ENCODE measurements at regions not wholly inside any gene's neighbourhood (a gene's known extent, or its start where the extent isn't known, plus 50 kb on each side); places are given as distances from the start of the nearest gene placed in this dataset.

DNA sequence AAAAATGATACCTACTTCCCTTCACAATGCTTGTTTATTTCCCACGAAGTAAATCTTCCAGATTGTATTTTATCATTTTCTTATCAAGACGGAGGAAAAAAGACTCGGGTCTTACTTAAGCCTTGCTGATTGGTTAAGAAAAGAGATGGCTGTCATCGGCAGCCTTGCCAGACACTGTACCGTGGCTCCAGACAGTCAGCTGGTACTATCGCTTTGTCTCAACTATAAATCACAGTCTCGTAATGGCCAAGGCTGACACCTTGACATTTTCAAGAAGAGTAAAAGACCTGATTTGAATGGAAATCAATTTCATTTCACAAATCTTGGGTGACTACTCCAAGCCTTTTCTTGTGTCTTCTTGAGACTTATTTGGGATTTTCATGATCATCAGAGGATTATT lies 868.0 kb downstream of the USP25 start:
- Histone ChIP-seq H3K27me3 (no peaks in the 10 kb centered on the region), H3K9me3 (no peaks in the 10 kb centered on the region), H3K4me1 (no peaks in the 10 kb centered on the region), H3K27ac (no peak overlapping the region), H3K4me3 (no peak overlapping the region), H3K36me3 (no peaks in the 10 kb centered on the region)
- ATAC-seq (no peak), DNase-seq (no peak)
- TF ChIP-seq, protein P1, sequence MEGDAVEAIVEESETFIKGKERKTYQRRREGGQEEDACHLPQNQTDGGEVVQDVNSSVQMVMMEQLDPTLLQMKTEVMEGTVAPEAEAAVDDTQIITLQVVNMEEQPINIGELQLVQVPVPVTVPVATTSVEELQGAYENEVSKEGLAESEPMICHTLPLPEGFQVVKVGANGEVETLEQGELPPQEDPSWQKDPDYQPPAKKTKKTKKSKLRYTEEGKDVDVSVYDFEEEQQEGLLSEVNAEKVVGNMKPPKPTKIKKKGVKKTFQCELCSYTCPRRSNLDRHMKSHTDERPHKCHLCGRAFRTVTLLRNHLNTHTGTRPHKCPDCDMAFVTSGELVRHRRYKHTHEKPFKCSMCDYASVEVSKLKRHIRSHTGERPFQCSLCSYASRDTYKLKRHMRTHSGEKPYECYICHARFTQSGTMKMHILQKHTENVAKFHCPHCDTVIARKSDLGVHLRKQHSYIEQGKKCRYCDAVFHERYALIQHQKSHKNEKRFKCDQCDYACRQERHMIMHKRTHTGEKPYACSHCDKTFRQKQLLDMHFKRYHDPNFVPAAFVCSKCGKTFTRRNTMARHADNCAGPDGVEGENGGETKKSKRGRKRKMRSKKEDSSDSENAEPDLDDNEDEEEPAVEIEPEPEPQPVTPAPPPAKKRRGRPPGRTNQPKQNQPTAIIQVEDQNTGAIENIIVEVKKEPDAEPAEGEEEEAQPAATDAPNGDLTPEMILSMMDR (IDR thresholded peaks at IDR 0.05 in 4 of 5, conservative IDR thresholded peaks at IDR 0.05 in 1 of 5), result no peak
- no peak for TF ChIP-seq POLR2A (IDR thresholded peaks at IDR 0.05)
- intact Hi-C loops (cut with DNase I; ENCODE audit: low total_unique reads) (no loop called here), in situ Hi-C loops (cut with MboI; ENCODE audit: low sequenced_read_pairs in 4 of 4) (loop anchor here in 1 of 4 donors (25.0 kb wide), 2 partner anchors 410 to 510 kb away; no protein-coding TSS in a partner anchor)

DNA sequence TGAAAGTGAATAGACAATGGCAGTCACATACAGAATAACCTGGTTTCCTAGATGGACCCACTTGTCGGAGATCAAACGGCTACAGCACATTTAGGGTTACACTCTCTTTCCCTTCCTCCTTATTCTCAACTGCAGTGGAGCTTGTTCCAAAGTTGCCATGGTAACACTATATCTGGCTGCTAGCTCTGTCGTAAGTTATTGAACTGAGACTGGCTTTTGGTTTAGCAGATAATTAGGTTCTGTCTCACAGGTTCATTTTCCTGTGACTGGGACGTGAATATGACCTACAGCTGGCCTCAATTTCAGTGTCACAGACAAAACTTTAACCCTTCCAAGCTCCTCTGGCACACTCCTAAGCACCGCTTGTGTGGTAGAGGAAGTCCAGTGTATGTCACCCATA lies 875.8 kb downstream of the USP25 start:
- intact Hi-C loops (cut with DNase I; ENCODE audit: low total_unique reads) (no loop called here), in situ Hi-C loops (cut with MboI; ENCODE audit: low sequenced_read_pairs in 4 of 4) (loop anchor here in 1 of 4 donors (25.0 kb wide), 1 partner anchor 93 kb away; no protein-coding TSS in a partner anchor)
- ATAC-seq, result no peak

DNA sequence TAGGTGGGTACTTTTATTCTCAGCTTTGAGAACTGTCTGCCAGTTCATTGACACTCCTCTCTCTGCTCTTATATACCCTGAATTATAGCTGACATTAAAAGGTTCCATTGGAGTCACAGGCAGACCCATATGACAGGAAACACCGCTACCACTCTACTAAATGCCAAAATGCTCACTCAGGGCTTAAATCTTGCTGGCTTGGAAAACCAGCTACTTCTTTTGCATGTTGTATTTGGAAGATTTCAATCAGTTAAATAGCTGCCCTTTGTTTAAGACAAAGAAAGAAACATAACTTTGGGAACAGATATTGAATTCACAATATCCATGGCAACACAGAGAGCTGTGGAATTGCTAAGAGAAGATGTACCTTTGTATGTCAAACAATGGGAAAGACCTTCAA lies 876.5 kb downstream of the USP25 start:
- no peak for TF ChIP-seq POLR2A (IDR thresholded peaks at IDR 0.05)
- TF ChIP-seq, protein P1 (IDR thresholded peaks at IDR 0.05 in 4 of 5, conservative IDR thresholded peaks at IDR 0.05 in 1 of 5), result no peak
- no peaks in the 10 kb centered on the region for H3K36me3 ChIP-seq
- DNase-seq (no peak), ATAC-seq (no peak)
- no peaks in the 10 kb centered on the region for H3K9me3 ChIP-seq
- intact Hi-C loops (cut with DNase I; ENCODE audit: low total_unique reads), result no loop called here
- in situ Hi-C loops (cut with MboI; ENCODE audit: low sequenced_read_pairs in 4 of 4), result loop anchor here in 1 of 4 donors (25.0 kb wide), 1 partner anchor 94 kb away; no protein-coding TSS in a partner anchor
- H3K27me3 ChIP-seq, result no peaks in the 10 kb centered on the region
- no peak overlapping the region for H3K4me3 ChIP-seq
- no peak overlapping the region for H3K27ac ChIP-seq
- no peaks in the 10 kb centered on the region for H3K4me1 ChIP-seq

More for the DNA sequence above, 875.8 kb downstream of the USP25 start:
- Histone ChIP-seq H3K27me3 (no peaks in the 10 kb centered on the region), H3K4me3 (no peak overlapping the region), H3K9me3 (no peaks in the 10 kb centered on the region), H3K27ac (no peak overlapping the region), H3K36me3 (no peaks in the 10 kb centered on the region), H3K4me1 (no peaks in the 10 kb centered on the region)
- TF ChIP-seq, protein P1 (IDR thresholded peaks at IDR 0.05 in 4 of 5, conservative IDR thresholded peaks at IDR 0.05 in 1 of 5), result no peak
- no peak for TF ChIP-seq POLR2A (IDR thresholded peaks at IDR 0.05)
- DNase-seq, result no peak

DNA sequence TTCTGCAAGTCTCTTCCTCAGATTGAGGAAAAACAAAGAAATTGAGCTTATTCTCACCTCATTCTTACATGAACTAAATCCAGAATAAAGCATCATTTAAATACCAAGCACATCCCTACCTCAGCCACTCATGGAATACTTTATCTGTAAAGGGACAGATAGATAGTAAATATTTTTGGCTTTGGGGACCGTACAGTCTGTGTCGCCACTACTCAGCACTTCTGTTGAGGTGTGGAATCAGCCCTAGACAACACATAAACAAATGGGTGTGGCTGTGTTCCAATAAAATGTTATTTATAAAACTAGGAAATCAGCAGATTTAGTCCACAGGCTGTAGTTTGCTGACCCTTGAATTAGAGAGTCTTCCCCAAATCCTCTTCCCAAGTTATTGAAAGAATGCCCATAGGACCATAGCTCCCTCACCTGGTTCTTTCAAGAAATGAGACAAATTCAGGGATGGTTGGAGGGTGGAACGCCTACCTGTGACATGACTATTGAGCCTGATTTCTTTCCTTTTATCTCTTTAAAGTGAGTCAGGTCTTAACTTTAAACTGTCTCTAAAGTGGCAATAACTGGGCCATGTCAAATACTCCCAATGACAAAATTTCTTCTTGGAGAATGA lies 878.5 kb downstream of the USP25 start:
- DNase-seq, result no peak
- Histone ChIP-seq H3K9me3 (no peaks in the 10 kb centered on the region), H3K27ac (no peak overlapping the region), H3K4me3 (no peak overlapping the region), H3K36me3 (no peaks in the 10 kb centered on the region), H3K27me3 (no peaks in the 10 kb centered on the region), H3K4me1 (no peaks in the 10 kb centered on the region)
- ATAC-seq, result no peak
- no peak for TF ChIP-seq POLR2A (IDR thresholded peaks at IDR 0.05)
- TF ChIP-seq, protein P1 (IDR thresholded peaks at IDR 0.05 in 4 of 5, conservative IDR thresholded peaks at IDR 0.05 in 1 of 5), result no peak
- intact Hi-C loops (cut with DNase I; ENCODE audit: low total_unique reads), result no loop called here
- in situ Hi-C loops (cut with MboI; ENCODE audit: low sequenced_read_pairs in 4 of 4), result loop anchor here in 1 of 4 donors (25.0 kb wide), 1 partner anchor 96 kb away; no protein-coding TSS in a partner anchor

All from gastrocnemius medialis (tissue), 4 donors.